Gastrocnemius medialis (tissue), 4 donors: ENCODE measurements at regions not wholly inside any gene's neighbourhood (a gene's known extent, or its start where the extent isn't known, plus 50 kb on each side); places are given as distances from the start of the nearest gene placed in this dataset.

Experiments
- CTCF ChIP-seq, 5 experiments: fragments of 450-650 bp in 3 of 5; fragments of 200-600 bp in 2 of 5; sonication (generic) in 2 of 5; IDR thresholded peaks in 4 of 5; conservative IDR thresholded peaks in 1 of 5; 1 replicate in 4 of 5; 2 replicates in 1 of 5; pipeline ENCODE4 v1.5.1; 2016 to 2019; ENCODE audit warnings: antibody characterized with exemption in 5 of 5, mild to moderate bottlenecking in 3 of 5, moderate library complexity in 3 of 5
- POLR2A ChIP-seq, 2 donors: fragments of 450-650 bp; IDR thresholded peaks; one replicate each; pipeline ENCODE4 v1.6.1; 2017; ENCODE audit warnings: antibody characterized with exemption in 2 of 2, mild to moderate bottlenecking in 2 of 2, moderate library complexity in 2 of 2

- TF ChIP-seq CTCF (IDR thresholded peaks at IDR 0.05 in 4 of 5, conservative IDR thresholded peaks at IDR 0.05 in 1 of 5): no peak
- TF ChIP-seq POLR2A (IDR thresholded peaks at IDR 0.05): no peak
These were observed 282.9 kb downstream of the ALG10 start for GRCh38 chr12:34305176-34305575.
